ENCODE measurements at regions not wholly inside any gene's neighbourhood (a gene's known extent, or its start where the extent isn't known, plus 50 kb on each side); places are given as distances from the start of the nearest gene placed in this dataset.

DNA sequence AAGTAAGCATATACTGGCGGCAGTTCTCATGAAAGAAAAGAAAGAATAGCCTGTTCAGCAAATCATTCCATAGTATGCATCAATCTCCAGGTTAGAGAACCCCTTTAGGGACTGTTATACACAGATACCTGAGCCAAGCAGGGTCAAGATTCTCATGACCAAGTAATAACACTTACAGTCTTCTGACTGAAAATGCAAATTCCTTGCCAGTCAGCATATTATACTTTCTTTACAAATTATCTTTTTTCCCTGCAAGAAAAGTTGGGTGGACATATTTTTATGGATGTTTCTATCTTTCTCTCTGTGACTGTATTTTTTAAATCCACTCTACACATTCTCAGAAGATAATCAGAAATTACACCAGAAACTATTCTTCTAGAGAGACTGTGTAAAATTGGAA is 120.4 kb upstream of the COL5A2 start:
- no peak for DNase-seq (ENCODE audit: low read depth)
- H3K27me3 ChIP-seq (ENCODE audit: control insufficient read depth, insufficient read depth, low read length): no peaks in the 10 kb centered on the region
- no peak for TF ChIP-seq CTCF (IDR thresholded peaks at IDR 0.05; ENCODE audit: insufficient read depth, low read length, poor library complexity, severe bottlenecking)

GRCh38 chr2:189300916-189301315 is 121.4 kb upstream of the COL5A2 start:
- no peak overlapping the region for H3K4me3 ChIP-seq (ENCODE audit: low read depth, low read length)
- no peak for DNase-seq (ENCODE audit: low read depth)
- TF ChIP-seq CTCF (IDR thresholded peaks at IDR 0.05; ENCODE audit: insufficient read depth, low read length, poor library complexity, severe bottlenecking): no peak
- H3K36me3 ChIP-seq (ENCODE audit: control insufficient read depth, insufficient read depth, low read length): no peaks in the 10 kb centered on the region
- H3K27me3 ChIP-seq (ENCODE audit: control insufficient read depth, insufficient read depth, low read length): no peaks in the 10 kb centered on the region

More for the DNA sequence above, 120.4 kb upstream of the COL5A2 start:
- H3K4me3 ChIP-seq (ENCODE audit: low read depth, low read length): no peak overlapping the region
- H3K36me3 ChIP-seq (ENCODE audit: control insufficient read depth, insufficient read depth, low read length): no peaks in the 10 kb centered on the region

DNA sequence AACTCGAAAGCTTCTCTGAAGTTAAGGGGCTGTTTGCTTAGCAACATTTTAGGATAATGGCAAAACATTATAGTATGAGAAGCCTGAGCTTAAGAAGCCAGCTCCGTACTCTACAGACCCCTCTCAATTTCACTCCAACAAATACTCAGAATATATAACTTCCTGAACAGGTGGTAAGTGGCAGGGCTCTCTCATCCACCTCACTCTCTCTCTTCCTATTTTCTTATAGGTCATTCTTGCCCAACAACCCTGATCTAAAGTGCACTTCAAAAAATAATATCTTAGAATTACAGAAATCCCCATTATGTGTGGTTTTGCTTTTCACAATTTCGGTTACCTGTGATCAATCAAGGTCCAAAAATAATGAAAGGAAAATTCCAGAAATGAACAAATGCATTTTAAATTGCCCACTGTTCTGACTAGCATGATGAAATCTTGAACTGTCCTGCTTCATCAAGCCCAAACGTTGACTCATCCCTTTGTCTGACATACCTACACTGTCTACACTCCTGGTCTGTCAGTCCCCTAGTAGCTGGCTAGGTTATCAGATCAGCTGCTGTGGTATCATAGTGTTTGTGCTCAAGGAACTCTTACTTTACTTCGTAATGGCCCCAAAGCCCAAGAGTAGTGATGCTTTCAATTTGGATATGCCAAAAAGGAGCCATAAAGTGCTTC is 122.8 kb upstream of the COL5A2 start:
- no peak for TF ChIP-seq CTCF (IDR thresholded peaks at IDR 0.05; ENCODE audit: insufficient read depth, low read length, poor library complexity, severe bottlenecking)
- peak; percentile 29 for DNase-seq (ENCODE audit: low read depth)
- no peak overlapping the region for H3K4me3 ChIP-seq (ENCODE audit: low read depth, low read length)
- no peaks in the 10 kb centered on the region for H3K36me3 ChIP-seq (ENCODE audit: control insufficient read depth, insufficient read depth, low read length)
- no peaks in the 10 kb centered on the region for H3K27me3 ChIP-seq (ENCODE audit: control insufficient read depth, insufficient read depth, low read length)

GRCh38 chr2:189304360-189304759 is 124.8 kb upstream of the COL5A2 start:
- no peak for TF ChIP-seq CTCF (IDR thresholded peaks at IDR 0.05; ENCODE audit: insufficient read depth, low read length, poor library complexity, severe bottlenecking)
- DNase-seq (ENCODE audit: low read depth): no peak
- Histone ChIP-seq H3K4me3 (ENCODE audit: low read depth, low read length) (no peak overlapping the region), H3K36me3 (ENCODE audit: control insufficient read depth, insufficient read depth, low read length) (no peaks in the 10 kb centered on the region), H3K27me3 (ENCODE audit: control insufficient read depth, insufficient read depth, low read length) (no peaks in the 10 kb centered on the region)

- H3K4me3 ChIP-seq (ENCODE audit: low read depth, low read length): no peak overlapping the region
- DNase-seq (ENCODE audit: low read depth): no peak
- no peaks in the 10 kb centered on the region for H3K36me3 ChIP-seq (ENCODE audit: control insufficient read depth, insufficient read depth, low read length)
- H3K27me3 ChIP-seq (ENCODE audit: control insufficient read depth, insufficient read depth, low read length): no peaks in the 10 kb centered on the region
- TF ChIP-seq CTCF (IDR thresholded peaks at IDR 0.05; ENCODE audit: insufficient read depth, low read length, poor library complexity, severe bottlenecking): no peak
Observed at GRCh38 chr2:189305291-189305943, 125.9 kb upstream of the COL5A2 start.

- Histone ChIP-seq H3K27me3 (ENCODE audit: control insufficient read depth, insufficient read depth, low read length) (no peaks in the 10 kb centered on the region), H3K36me3 (ENCODE audit: control insufficient read depth, insufficient read depth, low read length) (no peaks in the 10 kb centered on the region), H3K4me3 (ENCODE audit: low read depth, low read length) (no peak overlapping the region)
- DNase-seq (ENCODE audit: low read depth): no peak
- no peak for TF ChIP-seq CTCF (IDR thresholded peaks at IDR 0.05; ENCODE audit: insufficient read depth, low read length, poor library complexity, severe bottlenecking)
Observed at GRCh38 chr2:189306525-189306924, 127.0 kb upstream of the COL5A2 start.

Measured in kidney epithelial cell (primary cell).